SK-N-SH (cell line): ENCODE measurements at regions not wholly inside any gene's neighbourhood (a gene's known extent, or its start where the extent isn't known, plus 50 kb on each side); places are given as distances from the start of the nearest gene placed in this dataset.
"Not testable (repeated sequence)": the region's sequence is repeated elsewhere in the genome, so short reads cannot be mapped to it uniquely, and the experiment has no call there.

Experiments
- CTCF ChIP-seq: fragments of 200-600 bp; sonication (generic); IDR thresholded peaks from 2 replicates; pipeline ENCODE4 v1.6.1; 2017; ENCODE audit warnings: antibody characterized with exemption, mild to moderate bottlenecking, moderate library complexity
- EP300 ChIP-seq, 2 experiments: IDR thresholded peaks; 2 replicates each; pipeline versions ENCODE4 v1.4.0 to v1.6.1; 2012; ENCODE audit warnings: borderline replicate concordance in 1 of 2, low read depth in 1 of 2, low read length in 1 of 2
- JUND ChIP-seq: IDR thresholded peaks from 2 replicates; pipeline ENCODE4 v1.4.0; 2012
- MEF2A ChIP-seq: IDR thresholded peaks from 2 replicates; pipeline ENCODE4 v1.4.0; 2012; ENCODE audit warnings: low read depth, borderline replicate concordance
- MXI1 ChIP-seq: IDR thresholded peaks from 2 replicates; pipeline ENCODE4 v1.6.1; 2012; ENCODE audit warnings: mild to moderate bottlenecking, low read depth, low read length, improper control_type of control experiment
- POLR2AphosphoS5 ChIP-seq: IDR thresholded peaks from 2 replicates; pipeline ENCODE4 v1.6.1; 2012; ENCODE audit warnings: low read depth, low read length
- RCOR1 ChIP-seq: fragments of 150-350 bp; IDR thresholded peaks from 2 replicates; pipeline ENCODE4 v1.6.1; 2017; ENCODE audit warnings: antibody characterized with exemption, low read length
- SIN3A ChIP-seq: IDR thresholded peaks from 2 replicates; pipeline ENCODE4 v1.6.1; 2012; ENCODE audit warnings: low read depth, mild to moderate bottlenecking, low read length, moderate library complexity, borderline replicate concordance
- SMC3 ChIP-seq: IDR thresholded peaks from 2 replicates; pipeline ENCODE4 v1.6.1; 2012; ENCODE audit warnings: low read depth, low read length, improper control_type of control experiment
- TAF1 ChIP-seq: IDR thresholded peaks from 2 replicates; pipeline ENCODE4 v1.6.1; 2012; ENCODE audit warnings: low read depth, mild to moderate bottlenecking, low read length, moderate library complexity, borderline replicate concordance
- TCF12 ChIP-seq: IDR thresholded peaks from 2 replicates; pipeline ENCODE4 v1.4.0; 2012
- TEAD4 ChIP-seq: IDR thresholded peaks from 2 replicates; pipeline ENCODE4 v1.4.0; 2012; ENCODE audit warnings: mild to moderate bottlenecking, borderline replicate concordance; ENCODE audit not compliant: insufficient read depth
- YY1 ChIP-seq: IDR thresholded peaks from 2 replicates; pipeline ENCODE4 v1.4.0; 2012; ENCODE audit warnings: low read depth, mild to moderate bottlenecking

- not testable (repeated sequence) for TF ChIP-seq TEAD4; YY1; TCF12; SIN3A; CTCF; JUND; EP300 (IDR thresholded peaks at IDR 0.05; ENCODE audit: borderline replicate concordance in 1 of 2, low read depth in 1 of 2, low read length in 1 of 2); POLR2AphosphoS5; MXI1; SMC3; MEF2A; TAF1; RCOR1
Observed at GRCh38 chr21:5067326-5068048, 5453.9 kb upstream of the TPTE start.
